NCI-H524 (cell line): ENCODE measurements at regions not wholly inside any gene's neighbourhood (a gene's known extent, or its start where the extent isn't known, plus 50 kb on each side); places are given as distances from the start of the nearest gene placed in this dataset.
"Not testable (repeated sequence)": the region's sequence is repeated elsewhere in the genome, so short reads cannot be mapped to it uniquely, and the experiment has no call there.

Source experiments
- DNase-seq, 2 experiments: peaks; one replicate each; lab custom pipeline; 2025; lab: John Stamatoyannopoulos, UW

- peak; percentile 92 to 98 for DNase-seq
Observed at GRCh38 chr13:54593504-54593903, 1564.9 kb downstream of the OLFM4 start.

GRCh38 chr13:54597540-54598088 lies 1569.0 kb downstream of the OLFM4 start:
- no peak for DNase-seq

GRCh38 chr13:54599413-54599812 lies 1570.8 kb downstream of the OLFM4 start:
- DNase-seq, result no peak

GRCh38 chr13:54606944-54607343 lies 1578.3 kb downstream of the OLFM4 start:
- DNase-seq, result no peak

GRCh38 chr13:54607421-54607820 lies 1578.8 kb downstream of the OLFM4 start:
- DNase-seq, result no peak

GRCh38 chr13:54611390-54611789 lies 1582.8 kb downstream of the OLFM4 start:
- DNase-seq, result no peak

GRCh38 chr13:54614726-54615125 lies 1586.1 kb downstream of the OLFM4 start:
- DNase-seq, result peak; percentile 80 to 93

- not testable (repeated sequence) for DNase-seq
Observed at GRCh38 chr13:54626504-54626903, 1597.9 kb downstream of the OLFM4 start.

GRCh38 chr13:54627646-54628372 lies 1599.2 kb downstream of the OLFM4 start:
- peak; percentile 5 to 68 for DNase-seq

GRCh38 chr13:54628383-54628782 lies 1599.8 kb downstream of the OLFM4 start:
- no peak for DNase-seq

- DNase-seq, result peak; percentile 68 to 90
Observed at GRCh38 chr13:54633456-54633855, 1604.8 kb downstream of the OLFM4 start.

- DNase-seq, result no peak
Observed at GRCh38 chr13:54636231-54636630, 1607.6 kb downstream of the OLFM4 start.

- no peak for DNase-seq
Observed at GRCh38 chr13:54637366-54637765, 1608.8 kb downstream of the OLFM4 start.

GRCh38 chr13:54640719-54641118 lies 1612.1 kb downstream of the OLFM4 start:
- no peak for DNase-seq

GRCh38 chr13:54643863-54644262 lies 1615.2 kb downstream of the OLFM4 start:
- no peak for DNase-seq

GRCh38 chr13:54647275-54647674 lies 1618.7 kb downstream of the OLFM4 start:
- no peak for DNase-seq

- DNase-seq, result no peak
Observed at GRCh38 chr13:54657588-54657987, 1629.0 kb downstream of the OLFM4 start.

GRCh38 chr13:54658771-54659170 lies 1630.2 kb downstream of the OLFM4 start:
- DNase-seq, result no peak

GRCh38 chr13:54660277-54660676 lies 1631.7 kb downstream of the OLFM4 start:
- DNase-seq, result no peak

GRCh38 chr13:54676526-54677113 lies 1648.0 kb downstream of the OLFM4 start:
- DNase-seq, result no peak

- DNase-seq, result no peak
Observed at GRCh38 chr13:54682184-54682583, 1653.6 kb downstream of the OLFM4 start.

- DNase-seq, result no peak
Observed at GRCh38 chr13:54687173-54687572, 1658.6 kb downstream of the OLFM4 start.

GRCh38 chr13:54699831-54700230 lies 1671.2 kb downstream of the OLFM4 start:
- no peak for DNase-seq
